ENCODE measurements at regions not wholly inside any gene's neighbourhood (a gene's known extent, or its start where the extent isn't known, plus 50 kb on each side); places are given as distances from the start of the nearest gene placed in this dataset.

GRCh38 chrX:10358958-10359357, 202.2 kb downstream of the CLCN4 start:
- H3K4me3 ChIP-seq (ENCODE audit: low read depth, low read length), result no peak overlapping the region
- no peak for DNase-seq (ENCODE audit: low read depth)
- TF ChIP-seq CTCF (IDR thresholded peaks at IDR 0.05; ENCODE audit: low read depth, low read length, missing control alignments), result no peak
- in situ Hi-C loops (cut with HindIII; ENCODE audit: low sequenced_read_pairs), result no loop called here

GRCh38 chrX:10360116-10360515, 203.3 kb downstream of the CLCN4 start:
- no peak for DNase-seq (ENCODE audit: low read depth)
- in situ Hi-C loops (cut with HindIII; ENCODE audit: low sequenced_read_pairs), result no loop called here
- no peak overlapping the region for H3K4me3 ChIP-seq (ENCODE audit: low read depth, low read length)
- no peak for TF ChIP-seq CTCF (IDR thresholded peaks at IDR 0.05; ENCODE audit: low read depth, low read length, missing control alignments)

GRCh38 chrX:10365532-10366265, 208.9 kb downstream of the CLCN4 start:
- H3K4me3 ChIP-seq (ENCODE audit: low read depth, low read length), result no peak overlapping the region
- no peak for TF ChIP-seq CTCF (IDR thresholded peaks at IDR 0.05; ENCODE audit: low read depth, low read length, missing control alignments)
- in situ Hi-C loops (cut with HindIII; ENCODE audit: low sequenced_read_pairs), result no loop called here
- DNase-seq (ENCODE audit: low read depth), result no peak

GRCh38 chrX:10367406-10367805, 210.6 kb downstream of the CLCN4 start:
- in situ Hi-C loops (cut with HindIII; ENCODE audit: low sequenced_read_pairs), result no loop called here
- no peak for DNase-seq (ENCODE audit: low read depth)
- no peak for TF ChIP-seq CTCF (IDR thresholded peaks at IDR 0.05; ENCODE audit: low read depth, low read length, missing control alignments)
- no peak overlapping the region for H3K4me3 ChIP-seq (ENCODE audit: low read depth, low read length)

GRCh38 chrX:10370976-10371375, 214.2 kb downstream of the CLCN4 start:
- no peak for TF ChIP-seq CTCF (IDR thresholded peaks at IDR 0.05; ENCODE audit: low read depth, low read length, missing control alignments)
- H3K4me3 ChIP-seq (ENCODE audit: low read depth, low read length), result no peak overlapping the region
- in situ Hi-C loops (cut with HindIII; ENCODE audit: low sequenced_read_pairs), result no loop called here
- DNase-seq (ENCODE audit: low read depth), result no peak

- DNase-seq (ENCODE audit: low read depth), result no peak
- no peak overlapping the region for H3K4me3 ChIP-seq (ENCODE audit: low read depth, low read length)
- in situ Hi-C loops (cut with HindIII; ENCODE audit: low sequenced_read_pairs), result no loop called here
- TF ChIP-seq CTCF (IDR thresholded peaks at IDR 0.05; ENCODE audit: low read depth, low read length, missing control alignments), result no peak
These were observed 220.7 kb downstream of the CLCN4 start for GRCh38 chrX:10377427-10377826.
